Memory B cell (primary cell): ENCODE measurements at regions not wholly inside any gene's neighbourhood (a gene's known extent, or its start where the extent isn't known, plus 50 kb on each side); places are given as distances from the start of the nearest gene placed in this dataset.

Experiments used
- ATAC-seq: fragments of 150-1000 bp; cut with Tn5 transposase; 2 replicates; pipeline ENCODE4 v1.10.0; 2021; ENCODE audit warnings: low read depth, mild to moderate bottlenecking, moderate library complexity
- DNase-seq, 2 donors: peaks; one replicate each; pipeline ENCODE4 v3.0.0; 2022; ENCODE audit warnings: low spot score in 2 of 2
- H3K27ac Mint-ChIP-seq: one replicate; pipeline ENCODE4 v1.8.0; 2022; ENCODE audit warnings: mild to moderate bottlenecking, moderate library complexity, mixed read lengths
- H3K27me3 Mint-ChIP-seq: one replicate; pipeline ENCODE4 v1.8.0; 2022; ENCODE audit warnings: mixed read lengths
- H3K36me3 Mint-ChIP-seq: one replicate; pipeline ENCODE4 v1.8.0; 2022; ENCODE audit warnings: mild to moderate bottlenecking, mixed read lengths
- H3K4me1 Mint-ChIP-seq: one replicate; pipeline ENCODE4 v1.8.0; 2022; ENCODE audit warnings: mixed read lengths
- H3K4me3 Mint-ChIP-seq: one replicate; pipeline ENCODE4 v1.8.0; 2022; ENCODE audit warnings: mild to moderate bottlenecking, moderate library complexity, mixed read lengths
- H3K9me3 Mint-ChIP-seq: one replicate; pipeline ENCODE4 v1.8.0; 2022; ENCODE audit warnings: mixed read lengths

GRCh38 chr6:19470333-19470732 lies 366.8 kb upstream of the ID4 start:
- H3K9me3 Mint-ChIP-seq: peaks cover 4% of the 10 kb centered on the region
- no peak for DNase-seq

GRCh38 chr6:19472153-19472552 lies 365.0 kb upstream of the ID4 start:
- Mint-ChIP-seq H3K4me1 (no peaks in the 10 kb centered on the region), H3K27ac (no peak overlapping the region), H3K27me3 (no peaks in the 10 kb centered on the region), H3K36me3 (no peaks in the 10 kb centered on the region), H3K9me3 (peaks cover 8% of the 10 kb centered on the region), H3K4me3 (no peak overlapping the region)
- ATAC-seq (no peak), DNase-seq (no peak)

More at GRCh38 chr6:19470333-19470732, 366.8 kb upstream of the ID4 start:
- H3K36me3 Mint-ChIP-seq: no peaks in the 10 kb centered on the region
- no peak for ATAC-seq
- H3K4me1 Mint-ChIP-seq: no peaks in the 10 kb centered on the region
- H3K4me3 Mint-ChIP-seq: no peak overlapping the region
- no peaks in the 10 kb centered on the region for H3K27me3 Mint-ChIP-seq
- H3K27ac Mint-ChIP-seq: no peak overlapping the region

- ATAC-seq: no peak
- Mint-ChIP-seq H3K4me1 (no peaks in the 10 kb centered on the region), H3K27me3 (no peaks in the 10 kb centered on the region), H3K9me3 (peaks cover 8% of the 10 kb centered on the region), H3K4me3 (no peak overlapping the region), H3K36me3 (no peaks in the 10 kb centered on the region), H3K27ac (no peak overlapping the region)
- no peak for DNase-seq
These were observed 364.3 kb upstream of the ID4 start for GRCh38 chr6:19472850-19473249.

GRCh38 chr6:19477563-19477962 lies 359.6 kb upstream of the ID4 start:
- ATAC-seq (no peak), DNase-seq (no peak)
- H3K27me3 Mint-ChIP-seq: no peaks in the 10 kb centered on the region
- no peak overlapping the region for H3K27ac Mint-ChIP-seq
- H3K4me1 Mint-ChIP-seq: no peaks in the 10 kb centered on the region
- no peak overlapping the region for H3K4me3 Mint-ChIP-seq
- H3K9me3 Mint-ChIP-seq: peaks cover 8% of the 10 kb centered on the region
- H3K36me3 Mint-ChIP-seq: no peaks in the 10 kb centered on the region

- ATAC-seq (no peak), DNase-seq (no peak)
- H3K4me1 Mint-ChIP-seq: no peaks in the 10 kb centered on the region
- no peak overlapping the region for H3K27ac Mint-ChIP-seq
- H3K36me3 Mint-ChIP-seq: no peaks in the 10 kb centered on the region
- H3K27me3 Mint-ChIP-seq: no peaks in the 10 kb centered on the region
- H3K9me3 Mint-ChIP-seq: peaks cover 9% of the 10 kb centered on the region
- no peak overlapping the region for H3K4me3 Mint-ChIP-seq
These were observed 358.9 kb upstream of the ID4 start for GRCh38 chr6:19478273-19478672.

GRCh38 chr6:19478992-19479391 lies 358.2 kb upstream of the ID4 start:
- peaks cover 6% of the 10 kb centered on the region for H3K9me3 Mint-ChIP-seq
- no peak overlapping the region for H3K4me3 Mint-ChIP-seq
- no peaks in the 10 kb centered on the region for H3K27me3 Mint-ChIP-seq
- DNase-seq: no peak
- H3K27ac Mint-ChIP-seq: no peak overlapping the region
- H3K4me1 Mint-ChIP-seq: no peaks in the 10 kb centered on the region
- H3K36me3 Mint-ChIP-seq: no peaks in the 10 kb centered on the region
- no peak for ATAC-seq

- H3K36me3 Mint-ChIP-seq: no peaks in the 10 kb centered on the region
- H3K27ac Mint-ChIP-seq: no peak overlapping the region
- H3K4me1 Mint-ChIP-seq: no peaks in the 10 kb centered on the region
- DNase-seq (no peak), ATAC-seq (no peak)
- H3K27me3 Mint-ChIP-seq: no peaks in the 10 kb centered on the region
- peaks cover 6% of the 10 kb centered on the region for H3K9me3 Mint-ChIP-seq
- H3K4me3 Mint-ChIP-seq: no peak overlapping the region
These were observed 357.6 kb upstream of the ID4 start for GRCh38 chr6:19479551-19479950.

GRCh38 chr6:19492636-19493405 lies 344.3 kb upstream of the ID4 start:
- H3K27ac Mint-ChIP-seq: no peak overlapping the region
- ATAC-seq: no peak
- peaks cover 3% of the 10 kb centered on the region for H3K9me3 Mint-ChIP-seq
- no peaks in the 10 kb centered on the region for H3K27me3 Mint-ChIP-seq
- no peaks in the 10 kb centered on the region for H3K4me1 Mint-ChIP-seq
- no peak overlapping the region for H3K4me3 Mint-ChIP-seq
- H3K36me3 Mint-ChIP-seq: no peaks in the 10 kb centered on the region
- DNase-seq: no peak

GRCh38 chr6:19501737-19502245 lies 335.4 kb upstream of the ID4 start:
- Mint-ChIP-seq H3K27me3 (no peaks in the 10 kb centered on the region), H3K4me1 (no peaks in the 10 kb centered on the region), H3K4me3 (no peak overlapping the region), H3K27ac (no peak overlapping the region), H3K9me3 (peaks cover 14% of the 10 kb centered on the region), H3K36me3 (no peaks in the 10 kb centered on the region)
- ATAC-seq (no peak), DNase-seq (no peak)

GRCh38 chr6:19502301-19502700 lies 334.9 kb upstream of the ID4 start:
- no peak for DNase-seq
- Mint-ChIP-seq H3K27ac (no peak overlapping the region), H3K27me3 (no peaks in the 10 kb centered on the region), H3K4me1 (no peaks in the 10 kb centered on the region), H3K4me3 (no peak overlapping the region), H3K9me3 (peaks cover 17% of the 10 kb centered on the region), H3K36me3 (no peaks in the 10 kb centered on the region)
- no peak for ATAC-seq

GRCh38 chr6:19515939-19516338 lies 321.2 kb upstream of the ID4 start:
- Mint-ChIP-seq H3K9me3 (peaks cover 12% of the 10 kb centered on the region), H3K27ac (no peak overlapping the region)

GRCh38 chr6:19519941-19520340 lies 317.2 kb upstream of the ID4 start:
- ATAC-seq (no peak), DNase-seq (no peak)
- peaks cover 14% of the 10 kb centered on the region for H3K9me3 Mint-ChIP-seq
- no peak overlapping the region for H3K27ac Mint-ChIP-seq
- H3K27me3 Mint-ChIP-seq: no peaks in the 10 kb centered on the region
- no peak overlapping the region for H3K4me3 Mint-ChIP-seq
- H3K4me1 Mint-ChIP-seq: no peaks in the 10 kb centered on the region
- no peaks in the 10 kb centered on the region for H3K36me3 Mint-ChIP-seq

More at GRCh38 chr6:19515939-19516338, 321.2 kb upstream of the ID4 start:
- H3K4me1 Mint-ChIP-seq: no peaks in the 10 kb centered on the region
- H3K27me3 Mint-ChIP-seq: no peaks in the 10 kb centered on the region
- no peak overlapping the region for H3K4me3 Mint-ChIP-seq
- no peaks in the 10 kb centered on the region for H3K36me3 Mint-ChIP-seq
- ATAC-seq (no peak), DNase-seq (no peak)

- no peak overlapping the region for H3K27ac Mint-ChIP-seq
- H3K9me3 Mint-ChIP-seq: peaks cover 6% of the 10 kb centered on the region
These were observed 312.6 kb upstream of the ID4 start for GRCh38 chr6:19524366-19525186.

GRCh38 chr6:19525673-19526072 lies 311.5 kb upstream of the ID4 start:
- no peaks in the 10 kb centered on the region for H3K4me1 Mint-ChIP-seq
- ATAC-seq: no peak
- no peak for DNase-seq

More at GRCh38 chr6:19524366-19525186, 312.6 kb upstream of the ID4 start:
- DNase-seq: no peak
- Mint-ChIP-seq H3K4me3 (no peak overlapping the region), H3K36me3 (no peaks in the 10 kb centered on the region), H3K4me1 (no peaks in the 10 kb centered on the region), H3K27me3 (no peaks in the 10 kb centered on the region)
- ATAC-seq: no peak

More at GRCh38 chr6:19525673-19526072, 311.5 kb upstream of the ID4 start:
- H3K9me3 Mint-ChIP-seq: peaks cover 6% of the 10 kb centered on the region
- H3K36me3 Mint-ChIP-seq: no peaks in the 10 kb centered on the region
- no peak overlapping the region for H3K4me3 Mint-ChIP-seq
- H3K27me3 Mint-ChIP-seq: no peaks in the 10 kb centered on the region
- no peak overlapping the region for H3K27ac Mint-ChIP-seq
